GM23338 (cell line): ENCODE measurements at regions not wholly inside any gene's neighbourhood (a gene's known extent, or its start where the extent isn't known, plus 50 kb on each side); places are given as distances from the start of the nearest gene placed in this dataset.

Source experiments
- ATAC-seq: fragments of 200-7000 bp; cut with Tn5 transposase; 3 replicates; pipeline ENCODE4 v1.9.1; 2020
- DNase-seq: peaks from one replicate; pipeline ENCODE4 v3.0.0-alpha.2; 2015; ENCODE audit warnings: low spot score
- H2AFZ ChIP-seq: fragments of 200-600 bp; sonication (generic); 2 replicates; pipeline ENCODE4 v1.8.0; 2016; ENCODE audit warnings: antibody characterized with exemption, mild to moderate bottlenecking, moderate library complexity
- H3F3A ChIP-seq: fragments of 200-600 bp; sonication (generic); replicated peaks from 2 replicates; pipeline ENCODE4 v1.8.0; 2017; ENCODE audit warnings: antibody characterized with exemption, mixed run types, low read depth
- H3K27ac ChIP-seq: fragments of 200-600 bp; sonication (generic); 2 replicates; pipeline ENCODE4 v1.6.1; 2016; ENCODE audit warnings: low read depth
- H3K27me3 ChIP-seq: fragments of 200-600 bp; sonication (generic); 2 replicates; pipeline ENCODE4 v1.8.0; 2016; ENCODE audit warnings: mild to moderate bottlenecking, mixed run types, moderate library complexity; ENCODE audit not compliant: insufficient read depth
- H3K36me3 ChIP-seq: fragments of 200-600 bp; sonication (generic); 2 replicates; pipeline ENCODE4 v1.8.0; 2016; ENCODE audit warnings: mild to moderate bottlenecking; ENCODE audit not compliant: insufficient read depth
- H3K4me1 ChIP-seq: fragments of 200-600 bp; sonication (generic); 2 replicates; pipeline ENCODE4 v1.8.0; 2016; ENCODE audit warnings: mild to moderate bottlenecking, moderate library complexity; ENCODE audit not compliant: insufficient read depth
- H3K4me2 ChIP-seq: fragments of 200-600 bp; sonication (generic); 2 replicates; pipeline ENCODE4 v1.7.1; 2017; ENCODE audit warnings: mixed run types
- H3K4me3 ChIP-seq: fragments of 200-600 bp; sonication (generic); 2 replicates; pipeline ENCODE4 v1.6.1; 2016; ENCODE audit warnings: mixed run types
- H3K79me2 ChIP-seq: fragments of 200-600 bp; sonication (generic); replicated peaks from 2 replicates; pipeline ENCODE4 v1.8.0; 2017; ENCODE audit warnings: mild to moderate bottlenecking; ENCODE audit not compliant: insufficient read depth
- H3K9me2 ChIP-seq: fragments of 200-600 bp; sonication (generic); 2 replicates; pipeline ENCODE4 v1.8.0; 2017; ENCODE audit not compliant: insufficient read depth
- H4K20me1 ChIP-seq: fragments of 200-600 bp; sonication (generic); replicated peaks from 2 replicates; pipeline ENCODE4 v1.8.0; 2017; ENCODE audit warnings: mild to moderate bottlenecking; ENCODE audit not compliant: insufficient read depth
- H3K27ac Mint-ChIP-seq: 2 replicates; pipeline ENCODE4 v1.8.0; 2020; ENCODE audit warnings: inconsistent platforms, mild to moderate bottlenecking, moderate library complexity, mixed read lengths
- H3K27me3 Mint-ChIP-seq: 3 replicates; pipeline ENCODE4 v1.8.0; 2022; ENCODE audit warnings: low read depth, mild to moderate bottlenecking, moderate library complexity, mixed read lengths, inconsistent platforms; ENCODE audit not compliant: insufficient read depth, poor library complexity
- H3K36me3 Mint-ChIP-seq: 3 replicates; pipeline ENCODE4 v1.8.0; 2021; ENCODE audit warnings: low read depth, mild to moderate bottlenecking, inconsistent platforms, moderate library complexity, mixed read lengths
- H3K4me1 Mint-ChIP-seq: 3 replicates; pipeline ENCODE4 v1.8.0; 2020; ENCODE audit warnings: mild to moderate bottlenecking, inconsistent platforms, mixed read lengths
- H3K4me3 Mint-ChIP-seq: 3 replicates; pipeline ENCODE4 v1.8.0; 2021; ENCODE audit warnings: moderate library complexity, mild to moderate bottlenecking, inconsistent platforms, mixed read lengths
- H3K9me3 Mint-ChIP-seq: 3 replicates; pipeline ENCODE4 v1.8.0; 2020; ENCODE audit warnings: moderate library complexity, mild to moderate bottlenecking, inconsistent platforms, mixed read lengths
- CREB1 ChIP-seq: fragments of 250-450 bp; sonication (Bioruptor Pico); IDR thresholded peaks from 2 replicates; pipeline ENCODE4 v1.5.0; 2020; ENCODE audit warnings: low read depth, mild to moderate bottlenecking, moderate library complexity
- ETS1 ChIP-seq: IDR thresholded peaks from 2 replicates; pipeline ENCODE4 v1.6.1; 2016; ENCODE audit warnings: antibody characterized with exemption
- EZH2 ChIP-seq: fragments of 200-600 bp; sonication (generic); IDR thresholded peaks from one replicate; pipeline ENCODE4 v1.8.0; 2017; ENCODE audit warnings: antibody characterized with exemption, mild to moderate bottlenecking, low read depth; ENCODE audit not compliant: unreplicated experiment
- EZH2phosphoT487 ChIP-seq: fragments of 200-600 bp; sonication (generic); IDR thresholded peaks from one replicate; pipeline ENCODE4 v1.8.1; 2018; ENCODE audit warnings: antibody characterized with exemption; ENCODE audit not compliant: unreplicated experiment
- NANOG ChIP-seq: IDR thresholded peaks from 2 replicates; pipeline ENCODE4 v1.6.1; 2016; ENCODE audit warnings: antibody characterized with exemption, borderline replicate concordance
- POLR2AphosphoS5 ChIP-seq: IDR thresholded peaks from 2 replicates; pipeline ENCODE4 v1.6.1; 2016; ENCODE audit warnings: antibody characterized with exemption, low read depth
- STAT1 ChIP-seq: IDR thresholded peaks from one replicate; pipeline ENCODE4 v1.6.1; 2016; ENCODE audit warnings: antibody characterized with exemption; ENCODE audit not compliant: unreplicated experiment
- ZNF114 ChIP-seq: fragments of 250-450 bp; sonication (Bioruptor Pico); IDR thresholded peaks from 2 replicates; pipeline ENCODE4 v1.5.0; 2020; ENCODE audit warnings: mild to moderate bottlenecking, moderate library complexity
- ZNF331 ChIP-seq: fragments of 250-450 bp; sonication (Bioruptor Pico); IDR thresholded peaks from 2 replicates; pipeline ENCODE4 v1.5.0; 2020; ENCODE audit warnings: low read depth, mild to moderate bottlenecking, moderate library complexity
- TF ChIP-seq, protein P1 (sequence below): IDR thresholded peaks from one replicate; pipeline ENCODE4 v1.6.1; 2018; ENCODE audit warnings: antibody characterized with exemption; ENCODE audit not compliant: unreplicated experiment
- TF ChIP-seq, protein P2 (sequence below), 2 experiments: fragments of 200-600 bp in 1 of 2; sonication (generic) in 1 of 2; conservative IDR thresholded peaks; 2 replicates each; pipeline versions ENCODE4 v1.5.1 to v1.6.1; 2016 to 2017; ENCODE audit warnings: antibody characterized with exemption in 2 of 2, low read depth in 2 of 2, mild to moderate bottlenecking in 2 of 2, moderate library complexity in 1 of 2

- Histone ChIP-seq H3K4me1 (no peaks in the 10 kb centered on the region), H3K9me2 (peaks cover 7% of the 10 kb centered on the region; the same call in 1 of the 2 replicates), H3K27me3 (no peaks in the 10 kb centered on the region), H3K4me2 (no peak overlapping the region), H3K27ac (no peak overlapping the region), H2AFZ (no peak overlapping the region), H4K20me1 (no peaks in the 10 kb centered on the region), H3K4me3 (no peak overlapping the region), H3F3A (no peaks in the 10 kb centered on the region), H3K36me3 (no peaks in the 10 kb centered on the region), H3K79me2 (no peaks in the 10 kb centered on the region)
- no peak for TF ChIP-seq NANOG
- no peak for TF ChIP-seq CREB1 (CRISPR knock-in tag)
- TF ChIP-seq ZNF331 (CRISPR knock-in tag), result no peak
- TF ChIP-seq, protein P1, sequence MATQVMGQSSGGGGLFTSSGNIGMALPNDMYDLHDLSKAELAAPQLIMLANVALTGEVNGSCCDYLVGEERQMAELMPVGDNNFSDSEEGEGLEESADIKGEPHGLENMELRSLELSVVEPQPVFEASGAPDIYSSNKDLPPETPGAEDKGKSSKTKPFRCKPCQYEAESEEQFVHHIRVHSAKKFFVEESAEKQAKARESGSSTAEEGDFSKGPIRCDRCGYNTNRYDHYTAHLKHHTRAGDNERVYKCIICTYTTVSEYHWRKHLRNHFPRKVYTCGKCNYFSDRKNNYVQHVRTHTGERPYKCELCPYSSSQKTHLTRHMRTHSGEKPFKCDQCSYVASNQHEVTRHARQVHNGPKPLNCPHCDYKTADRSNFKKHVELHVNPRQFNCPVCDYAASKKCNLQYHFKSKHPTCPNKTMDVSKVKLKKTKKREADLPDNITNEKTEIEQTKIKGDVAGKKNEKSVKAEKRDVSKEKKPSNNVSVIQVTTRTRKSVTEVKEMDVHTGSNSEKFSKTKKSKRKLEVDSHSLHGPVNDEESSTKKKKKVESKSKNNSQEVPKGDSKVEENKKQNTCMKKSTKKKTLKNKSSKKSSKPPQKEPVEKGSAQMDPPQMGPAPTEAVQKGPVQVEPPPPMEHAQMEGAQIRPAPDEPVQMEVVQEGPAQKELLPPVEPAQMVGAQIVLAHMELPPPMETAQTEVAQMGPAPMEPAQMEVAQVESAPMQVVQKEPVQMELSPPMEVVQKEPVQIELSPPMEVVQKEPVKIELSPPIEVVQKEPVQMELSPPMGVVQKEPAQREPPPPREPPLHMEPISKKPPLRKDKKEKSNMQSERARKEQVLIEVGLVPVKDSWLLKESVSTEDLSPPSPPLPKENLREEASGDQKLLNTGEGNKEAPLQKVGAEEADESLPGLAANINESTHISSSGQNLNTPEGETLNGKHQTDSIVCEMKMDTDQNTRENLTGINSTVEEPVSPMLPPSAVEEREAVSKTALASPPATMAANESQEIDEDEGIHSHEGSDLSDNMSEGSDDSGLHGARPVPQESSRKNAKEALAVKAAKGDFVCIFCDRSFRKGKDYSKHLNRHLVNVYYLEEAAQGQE, result no peak
- no peak for TF ChIP-seq POLR2AphosphoS5
- no peak for TF ChIP-seq STAT1
- TF ChIP-seq EZH2, result no peak
- no peak for TF ChIP-seq ETS1
- H3K36me3 Mint-ChIP-seq, result no peaks in the 10 kb centered on the region
- no peak overlapping the region for H3K27ac Mint-ChIP-seq
- H3K4me1 Mint-ChIP-seq, result 0 out of 3 replicates have a peak, but pooled peaks cover 2% of the 10 kb centered on the region
- no peaks in the 10 kb centered on the region for H3K9me3 Mint-ChIP-seq
- no peaks in the 10 kb centered on the region for H3K27me3 Mint-ChIP-seq
- DNase-seq, result no peak
- H3K4me3 Mint-ChIP-seq, result no peak overlapping the region
- ATAC-seq, result no peak
Measured at GRCh38 chr7:110539216-110539615, 551.7 kb upstream of the LRRN3 start.

DNA sequence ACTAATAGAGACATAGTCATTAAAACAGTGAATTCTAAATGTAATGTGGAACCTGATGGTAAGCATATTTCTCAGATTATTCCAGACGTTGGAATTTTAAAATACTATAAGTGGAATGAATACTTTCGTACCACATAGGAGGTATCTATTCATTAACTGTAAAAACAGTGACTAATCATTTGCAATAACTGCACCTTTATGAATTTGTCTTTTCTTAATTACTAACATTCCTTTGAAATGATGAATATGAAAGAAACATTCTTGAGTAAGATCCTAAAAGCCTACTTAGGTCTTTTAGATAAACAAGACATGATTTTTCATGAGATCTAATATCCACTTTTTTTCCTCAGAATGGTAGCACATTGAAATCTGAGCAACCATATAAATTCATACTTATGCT lies 549.0 kb upstream of the LRRN3 start:
- Mint-ChIP-seq H3K36me3 (no peaks in the 10 kb centered on the region), H3K9me3 (no peaks in the 10 kb centered on the region), H3K27me3 (no peaks in the 10 kb centered on the region), H3K27ac (no peak overlapping the region), H3K4me3 (no peak overlapping the region), H3K4me1 (no peaks in the 10 kb centered on the region)
- Histone ChIP-seq H3F3A (no peaks in the 10 kb centered on the region), H3K4me3 (no peak overlapping the region), H3K4me2 (no peak overlapping the region), H3K9me2 (peaks cover 7% of the 10 kb centered on the region; the same call in 1 of the 2 replicates), H3K27me3 (no peaks in the 10 kb centered on the region), H3K36me3 (no peaks in the 10 kb centered on the region), H3K27ac (no peak overlapping the region), H2AFZ (no peak overlapping the region), H3K79me2 (no peaks in the 10 kb centered on the region), H4K20me1 (no peaks in the 10 kb centered on the region), H3K4me1 (no peaks in the 10 kb centered on the region)
- no peak for ATAC-seq
- DNase-seq, result no peak
- TF ChIP-seq CREB1 (CRISPR knock-in tag) (no peak), STAT1 (no peak), EZH2 (no peak), ETS1 (no peak), ZNF331 (CRISPR knock-in tag) (no peak), NANOG (no peak), POLR2AphosphoS5 (no peak), EZH2phosphoT487 (no peak), ZNF114 (CRISPR knock-in tag) (no peak)
- TF ChIP-seq, protein P1, result no peak
- TF ChIP-seq, protein P2, sequence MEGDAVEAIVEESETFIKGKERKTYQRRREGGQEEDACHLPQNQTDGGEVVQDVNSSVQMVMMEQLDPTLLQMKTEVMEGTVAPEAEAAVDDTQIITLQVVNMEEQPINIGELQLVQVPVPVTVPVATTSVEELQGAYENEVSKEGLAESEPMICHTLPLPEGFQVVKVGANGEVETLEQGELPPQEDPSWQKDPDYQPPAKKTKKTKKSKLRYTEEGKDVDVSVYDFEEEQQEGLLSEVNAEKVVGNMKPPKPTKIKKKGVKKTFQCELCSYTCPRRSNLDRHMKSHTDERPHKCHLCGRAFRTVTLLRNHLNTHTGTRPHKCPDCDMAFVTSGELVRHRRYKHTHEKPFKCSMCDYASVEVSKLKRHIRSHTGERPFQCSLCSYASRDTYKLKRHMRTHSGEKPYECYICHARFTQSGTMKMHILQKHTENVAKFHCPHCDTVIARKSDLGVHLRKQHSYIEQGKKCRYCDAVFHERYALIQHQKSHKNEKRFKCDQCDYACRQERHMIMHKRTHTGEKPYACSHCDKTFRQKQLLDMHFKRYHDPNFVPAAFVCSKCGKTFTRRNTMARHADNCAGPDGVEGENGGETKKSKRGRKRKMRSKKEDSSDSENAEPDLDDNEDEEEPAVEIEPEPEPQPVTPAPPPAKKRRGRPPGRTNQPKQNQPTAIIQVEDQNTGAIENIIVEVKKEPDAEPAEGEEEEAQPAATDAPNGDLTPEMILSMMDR (conservative IDR thresholded peaks at IDR 0.05; ENCODE audit: low read depth in 2 of 2), result no peak
